ENCODE measurements at regions not wholly inside any gene's neighbourhood (a gene's known extent, or its start where the extent isn't known, plus 50 kb on each side); places are given as distances from the start of the nearest gene placed in this dataset.

DNA sequence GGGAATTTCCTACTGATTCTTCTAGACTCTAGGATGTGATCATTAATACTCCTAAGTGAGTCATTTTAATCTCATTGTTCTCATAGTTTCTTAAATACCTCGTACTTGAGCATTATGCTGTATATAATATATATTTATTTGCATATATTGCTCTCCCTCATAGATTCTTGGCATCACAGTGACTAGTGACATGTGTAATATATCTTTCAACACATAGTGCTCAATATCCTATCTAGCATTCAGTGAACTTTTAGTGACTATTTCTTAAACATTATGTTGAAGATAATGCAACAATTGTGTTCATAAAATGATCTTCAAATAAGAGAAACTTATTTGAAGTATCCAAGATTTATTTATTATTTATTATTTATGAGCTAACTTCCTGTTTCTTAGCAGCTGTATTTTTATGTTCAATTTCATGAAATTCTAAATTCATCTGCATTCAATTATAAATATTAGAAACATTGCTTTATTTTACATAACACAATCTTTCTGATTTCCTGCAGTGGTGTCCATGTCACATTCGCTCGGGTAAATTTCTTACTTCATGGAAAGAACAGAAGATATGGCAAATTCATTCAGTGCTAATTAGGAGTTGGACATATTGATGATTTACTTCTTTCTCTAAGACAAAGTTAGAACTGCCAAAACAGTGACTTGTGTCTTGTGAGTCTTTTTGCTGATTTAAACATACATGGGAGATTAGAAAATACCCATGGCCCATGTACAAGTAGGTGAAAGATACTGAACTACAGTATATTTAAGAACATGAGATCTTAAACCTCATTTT, 1095.5 kb upstream of the IGFBP7 start:
- DNase-seq (ENCODE audit: low read depth), result no peak

DNA sequence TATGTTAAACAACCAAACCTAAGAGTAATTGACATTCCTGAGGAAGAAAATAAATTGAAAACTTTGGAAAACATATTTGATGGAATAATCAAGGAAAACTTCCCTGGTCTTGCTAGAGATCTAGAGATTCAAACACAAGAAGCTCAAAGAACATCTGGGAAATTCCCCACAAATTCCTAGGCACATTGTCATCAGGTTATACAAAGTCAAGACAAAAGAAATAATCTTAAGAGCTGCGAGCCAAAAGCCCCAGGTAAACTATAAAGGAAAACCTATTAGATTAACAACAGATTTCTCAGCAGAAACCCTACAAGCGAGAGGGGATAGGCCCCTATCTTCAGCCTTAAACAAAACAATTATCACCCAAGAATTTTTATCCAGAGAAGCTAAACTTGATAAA, 1082.0 kb upstream of the IGFBP7 start:
- DNase-seq (ENCODE audit: low read depth), result no peak

DNA sequence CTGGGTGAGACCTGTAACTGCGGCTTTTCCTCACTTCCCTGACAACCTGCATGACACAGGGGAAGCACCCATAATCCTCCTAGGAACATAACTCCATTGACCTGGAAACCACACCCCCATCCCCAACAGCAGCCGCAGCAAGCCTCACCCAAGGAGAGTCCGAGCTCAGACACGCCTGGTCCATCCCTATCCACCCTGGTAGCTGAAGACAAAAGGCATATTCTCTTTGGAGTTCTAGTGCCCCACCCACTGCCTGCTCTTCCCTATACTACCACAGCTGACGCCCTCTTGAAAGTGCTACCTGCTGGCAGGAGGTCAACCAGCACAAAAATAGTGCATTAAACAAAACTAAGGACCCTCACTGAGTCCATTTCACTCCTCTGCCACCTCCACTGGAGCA, 1080.9 kb upstream of the IGFBP7 start:
- DNase-seq (ENCODE audit: low read depth), result no peak

DNA sequence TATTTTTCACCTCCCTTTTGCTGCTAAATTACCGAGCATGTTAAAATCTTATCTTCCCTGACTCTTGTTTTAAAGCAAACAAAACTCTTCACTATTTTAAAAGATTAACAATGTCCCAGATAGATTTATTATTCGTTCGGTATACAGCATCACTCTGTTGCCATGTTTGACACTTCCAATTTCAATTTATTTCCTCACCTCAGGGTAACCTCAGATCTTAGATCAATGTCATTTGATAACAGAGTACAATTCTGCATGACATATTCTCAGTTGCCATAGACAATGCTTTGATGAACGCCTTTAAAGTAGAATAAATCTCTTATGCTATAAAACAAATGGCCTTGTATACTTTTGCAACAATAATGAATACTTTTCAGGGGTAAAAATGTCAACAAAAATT, 1078.1 kb upstream of the IGFBP7 start:
- no peak for DNase-seq (ENCODE audit: low read depth)

DNA sequence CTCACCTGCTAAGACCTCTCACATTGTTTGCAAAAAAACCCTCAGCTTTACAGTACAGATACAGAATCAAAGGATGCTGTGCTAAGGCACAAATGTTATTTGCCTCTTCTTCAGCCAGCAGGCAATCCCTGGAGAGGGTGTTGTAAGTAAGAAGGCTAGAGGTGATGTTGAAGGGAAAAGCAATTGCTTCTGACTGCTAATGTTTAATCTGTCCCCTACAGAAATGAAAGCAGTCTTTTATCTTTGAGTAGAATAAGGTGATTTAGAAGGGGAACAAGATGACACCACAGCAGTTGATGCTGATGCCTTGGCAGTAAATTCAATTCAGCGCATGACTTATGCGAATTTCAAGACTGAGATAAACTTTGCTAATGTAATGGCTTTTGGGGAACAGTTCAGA, 1064.8 kb upstream of the IGFBP7 start:
- no peak for DNase-seq (ENCODE audit: low read depth)

DNA sequence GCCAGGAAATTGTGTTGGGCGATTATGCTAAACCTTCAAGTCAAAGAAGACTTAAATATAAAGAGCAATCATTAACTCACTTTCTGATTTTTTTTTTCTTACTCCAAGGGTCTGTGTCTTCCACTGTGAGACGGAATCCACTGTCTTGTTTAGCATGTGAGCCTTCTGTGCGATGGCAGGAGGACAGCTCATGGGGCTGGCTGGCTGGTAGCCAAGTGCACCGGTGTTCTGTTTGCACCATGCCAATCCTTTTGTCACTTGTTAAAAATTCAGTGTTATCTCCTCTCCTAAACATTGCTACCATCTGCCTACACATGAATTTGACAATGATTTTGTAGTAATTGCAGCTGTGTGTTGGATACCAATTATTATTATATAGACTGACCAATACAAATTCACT, 1056.3 kb upstream of the IGFBP7 start:
- DNase-seq (ENCODE audit: low read depth), result no peak

DNA sequence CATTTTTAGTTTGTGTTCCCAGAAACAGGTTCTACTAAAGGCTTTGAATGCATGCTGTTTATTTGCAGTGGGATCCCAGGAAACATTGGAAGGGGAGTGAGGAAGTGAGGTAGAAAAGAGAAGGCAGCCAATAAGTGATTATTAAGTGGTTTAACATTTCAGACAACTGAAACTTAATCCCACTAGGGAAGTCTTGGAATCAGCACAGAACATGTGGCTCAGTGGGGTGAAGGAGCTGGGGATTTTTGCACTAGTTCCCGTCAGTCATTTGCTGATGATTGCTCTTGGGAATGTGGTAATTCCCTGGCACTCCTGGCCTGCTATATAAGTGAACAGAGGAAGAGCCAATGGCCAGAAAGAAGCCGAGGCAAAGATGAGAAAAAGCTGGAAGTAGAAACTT, 1053.0 kb upstream of the IGFBP7 start:
- no peak for DNase-seq (ENCODE audit: low read depth)

DNA sequence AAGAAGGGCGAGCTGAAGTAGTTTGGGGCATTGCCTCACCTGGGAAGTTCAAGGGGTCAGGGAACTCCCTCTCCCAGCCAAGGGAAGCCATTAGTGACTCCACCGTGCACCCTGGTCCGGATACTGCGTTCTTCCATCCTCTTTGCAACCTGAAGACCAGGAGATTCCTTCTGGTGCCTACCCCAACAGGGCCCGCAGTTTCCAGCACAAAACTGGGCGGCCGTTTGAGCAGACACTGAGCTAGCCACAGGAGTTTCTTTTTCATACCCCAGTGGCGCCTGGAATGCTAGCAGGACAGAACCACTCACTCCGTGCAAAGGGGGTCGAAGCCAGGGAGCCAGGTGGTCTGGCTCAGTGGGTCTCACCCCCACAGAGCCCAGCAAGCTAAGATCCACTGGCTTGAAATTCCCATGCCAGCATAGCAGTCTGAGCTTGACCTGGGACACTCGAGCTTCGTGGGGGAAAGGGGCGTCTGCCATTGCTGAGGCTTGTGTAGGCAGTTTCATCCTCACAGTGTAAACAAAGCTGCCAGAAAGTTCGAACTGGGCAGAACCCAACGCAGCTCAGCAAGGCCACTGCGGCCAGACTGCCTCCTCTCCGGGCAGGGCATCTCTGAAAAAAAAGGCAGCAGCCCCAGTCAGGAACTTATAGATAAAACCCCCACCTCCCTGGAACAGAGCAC, 1039.4 kb upstream of the IGFBP7 start:
- no peak for DNase-seq (ENCODE audit: low read depth)

DNA sequence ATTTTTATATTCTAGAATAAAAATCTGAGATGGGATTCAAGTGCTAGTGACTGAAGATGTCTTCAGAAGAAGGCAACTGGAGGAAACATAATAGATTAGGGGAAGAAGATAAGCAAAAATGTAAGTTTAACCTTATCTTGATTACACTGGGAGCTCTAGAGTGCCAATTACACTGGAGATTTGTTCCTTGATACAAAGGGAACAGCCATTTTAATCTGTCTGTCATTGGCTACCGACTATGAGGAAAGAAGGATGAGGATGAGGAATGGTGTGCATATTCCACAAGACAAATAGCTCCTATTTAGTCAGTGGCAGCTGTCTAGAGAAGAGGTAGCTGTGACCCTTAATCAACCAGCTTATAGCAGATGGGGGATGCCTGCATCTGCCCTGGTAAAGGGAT, 1034.5 kb upstream of the IGFBP7 start:
- no peak for DNase-seq (ENCODE audit: low read depth)

DNA sequence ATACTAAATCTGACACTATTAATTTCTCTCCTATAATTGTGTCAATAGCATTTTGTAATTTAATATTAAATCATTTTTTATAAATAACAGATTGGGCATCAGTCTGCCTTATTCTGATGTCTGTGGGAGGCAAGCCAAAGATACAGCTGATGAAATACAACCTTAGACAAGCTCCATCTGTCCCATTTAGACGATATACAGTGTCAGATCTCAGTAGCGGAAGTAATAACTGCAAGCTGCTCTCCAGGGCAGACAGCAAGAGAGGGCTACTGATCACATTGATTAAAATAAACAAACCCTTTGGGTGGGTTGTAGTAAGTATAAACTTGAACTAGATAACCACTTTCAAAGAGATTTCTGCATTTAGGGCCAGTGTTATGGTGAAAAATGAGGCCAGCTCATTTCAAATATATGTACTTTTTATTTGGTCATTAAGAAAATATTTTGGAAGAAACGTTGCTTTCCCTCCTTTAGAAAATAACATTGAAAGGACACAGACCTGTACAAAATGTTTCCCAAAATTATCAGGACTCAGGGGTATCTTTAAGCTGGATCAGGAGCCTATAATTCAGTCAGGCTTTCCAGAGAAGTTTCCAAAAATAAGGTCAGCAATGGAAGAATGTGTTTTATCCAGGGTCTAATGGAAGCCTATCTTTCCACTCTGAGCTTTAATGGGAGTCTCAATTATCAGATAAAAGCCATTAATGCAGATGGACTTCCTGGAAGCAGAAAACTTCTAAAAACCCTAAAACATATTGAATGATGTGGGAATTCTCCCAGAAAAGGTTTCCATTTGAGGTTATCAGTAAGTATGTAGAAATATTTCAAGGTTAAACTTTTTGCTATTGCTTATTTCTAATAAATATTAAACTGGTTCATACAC, 1028.8 kb upstream of the IGFBP7 start:
- no peak for DNase-seq (ENCODE audit: low read depth)

DNA sequence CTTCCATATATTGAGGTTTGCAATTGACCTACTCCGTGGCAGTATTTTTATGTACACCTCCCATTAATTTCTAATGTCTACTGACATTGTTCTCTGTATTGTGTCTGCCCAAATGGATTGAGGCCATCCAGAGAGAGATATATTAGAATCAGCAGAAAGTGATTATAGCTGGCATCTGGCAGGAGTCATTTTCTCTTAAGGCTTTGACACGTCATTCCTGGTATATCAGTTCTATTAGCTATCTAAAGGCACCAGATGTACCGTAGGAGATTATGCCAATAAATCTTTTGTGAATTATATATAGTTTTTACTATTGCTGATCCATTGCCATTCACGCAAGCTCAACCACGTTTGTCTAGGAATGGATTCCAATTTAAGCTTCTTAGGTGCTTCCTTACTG, 1026.4 kb upstream of the IGFBP7 start:
- no peak for DNase-seq (ENCODE audit: low read depth)

DNA sequence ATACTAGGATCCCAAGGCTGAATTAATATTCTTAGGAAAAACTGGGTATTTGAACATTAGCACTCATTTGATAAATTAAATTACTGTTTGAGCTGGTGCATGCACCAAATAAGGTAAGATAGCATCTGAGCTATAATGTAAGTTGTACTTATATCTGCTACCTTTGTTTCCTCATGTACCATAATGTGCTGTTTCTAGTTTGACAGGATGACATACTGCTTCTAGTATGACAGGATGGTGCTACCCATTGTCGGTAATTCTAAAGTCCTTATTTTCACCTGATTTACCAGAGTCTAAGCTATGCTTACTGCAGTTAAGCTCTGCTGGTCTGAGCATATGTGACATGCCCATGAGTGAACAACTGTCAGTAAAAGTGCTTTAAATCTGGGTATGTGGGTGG, 1017.5 kb upstream of the IGFBP7 start:
- no peak for DNase-seq (ENCODE audit: low read depth)

DNA sequence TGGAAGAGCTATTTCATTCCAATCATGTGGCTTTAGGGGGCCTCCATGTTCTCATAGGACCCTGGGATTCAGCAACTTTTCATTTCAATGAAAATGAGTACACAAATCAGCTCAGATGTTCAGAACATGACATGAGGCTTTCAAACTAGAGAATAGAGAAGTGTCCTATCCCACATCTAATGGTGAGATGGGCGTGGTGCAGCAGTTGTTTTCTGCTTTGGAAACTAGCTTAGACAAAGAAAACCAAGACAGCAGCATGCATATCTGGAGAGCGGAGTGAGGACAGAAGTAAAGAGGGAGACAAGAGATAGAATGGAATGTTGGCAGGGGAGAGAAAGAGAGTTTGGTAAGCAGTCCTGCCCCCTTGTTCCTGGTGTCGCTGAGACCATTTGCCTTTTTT, 1009.1 kb upstream of the IGFBP7 start:
- no peak for DNase-seq (ENCODE audit: low read depth)

DNA sequence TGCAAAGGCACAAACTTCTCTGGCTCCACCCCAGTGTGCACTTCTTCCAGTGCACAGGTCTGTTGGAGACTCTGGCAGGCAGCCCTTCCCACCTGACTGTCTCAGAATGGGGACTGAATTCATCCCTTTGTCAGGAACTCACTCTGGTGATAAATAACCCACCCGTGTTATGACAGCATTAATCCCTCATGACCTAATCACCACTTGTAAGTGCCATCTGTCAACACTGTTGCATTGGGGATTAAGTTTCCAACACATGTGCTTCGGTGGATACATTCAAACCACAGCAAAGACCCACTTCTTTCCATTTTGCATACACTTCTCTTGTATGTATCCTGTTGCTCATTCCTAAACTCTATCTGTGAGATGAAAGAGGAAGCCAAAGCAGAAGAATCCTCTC, 1002.9 kb upstream of the IGFBP7 start:
- no peak for DNase-seq (ENCODE audit: low read depth)

DNA sequence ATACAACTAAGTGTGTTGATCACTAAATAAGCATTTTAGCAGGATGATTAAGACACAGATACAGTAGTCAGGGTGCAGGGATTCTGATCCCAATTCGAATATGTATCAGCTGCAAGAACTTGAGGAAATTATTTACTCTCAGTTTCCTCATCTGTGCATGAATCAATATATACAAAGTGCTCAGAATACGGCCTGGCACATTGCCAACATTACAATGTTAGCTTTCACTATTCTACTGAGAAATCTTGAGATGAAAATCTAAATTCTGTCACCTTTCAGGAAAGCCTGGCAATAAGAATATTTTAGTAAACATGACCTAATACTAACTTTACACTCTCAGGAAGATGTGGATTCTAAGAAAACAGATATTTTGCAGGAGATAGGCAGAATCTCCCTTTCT, 1001.6 kb upstream of the IGFBP7 start:
- no peak for DNase-seq (ENCODE audit: low read depth)

DNA sequence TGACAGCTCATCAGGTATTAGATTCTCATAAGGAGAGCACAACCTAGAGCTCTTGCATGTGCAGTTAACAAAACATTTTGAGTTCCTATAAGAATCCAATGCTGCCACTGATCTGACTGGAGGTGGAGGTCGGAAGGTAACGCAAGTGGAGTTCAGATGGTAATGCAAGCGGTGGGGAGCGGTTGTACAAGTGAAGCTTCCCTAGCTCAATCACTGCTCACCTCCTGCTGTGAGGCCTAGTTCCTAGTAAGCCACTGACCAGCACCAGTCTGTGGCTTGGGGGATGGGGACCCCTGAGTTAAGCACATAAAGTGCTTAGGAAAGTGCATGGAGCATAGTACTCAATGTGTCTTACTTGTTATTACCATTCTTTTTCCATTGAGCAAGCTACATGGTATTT, 983.2 kb upstream of the IGFBP7 start:
- no peak for DNase-seq (ENCODE audit: low read depth)

DNA sequence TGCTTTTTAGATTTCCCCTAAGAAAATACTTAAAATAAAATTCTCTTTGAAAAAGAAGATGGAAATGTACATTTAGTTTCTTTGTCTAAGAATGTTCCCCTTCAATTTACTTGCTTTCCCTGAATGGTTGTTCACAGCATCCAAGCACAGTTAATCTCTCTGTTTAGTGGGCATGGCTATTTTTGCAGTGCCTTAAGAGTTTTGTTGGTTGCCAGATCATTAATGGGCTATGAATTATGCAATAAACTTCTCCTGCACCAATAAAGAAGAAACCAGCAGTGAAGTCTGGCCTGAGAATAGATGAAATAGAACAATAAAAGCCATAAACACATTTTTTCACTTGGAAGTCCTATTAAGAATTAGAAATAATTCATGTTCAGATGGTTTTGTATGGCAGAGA, 980.4 kb upstream of the IGFBP7 start:
- no peak for DNase-seq (ENCODE audit: low read depth)

DNA sequence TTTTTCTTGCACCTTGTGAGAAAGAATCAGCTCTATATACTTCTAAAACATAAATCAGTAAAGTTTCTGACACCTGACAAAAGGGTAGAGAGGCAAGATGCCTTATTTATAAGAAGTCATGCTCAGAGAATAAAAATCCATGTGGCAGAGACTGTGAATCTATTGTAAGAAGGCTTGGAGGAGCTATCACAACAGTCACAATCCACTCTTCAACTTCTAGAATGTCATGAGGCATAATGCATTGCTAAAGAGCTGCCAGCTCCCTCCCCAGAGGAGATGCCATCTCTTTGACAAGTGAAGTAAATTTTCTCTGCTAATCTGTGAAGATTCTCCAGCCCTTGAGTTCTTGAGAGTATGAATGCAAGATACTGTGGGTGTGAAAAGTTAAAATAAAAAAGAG, 971.2 kb upstream of the IGFBP7 start:
- DNase-seq (ENCODE audit: low read depth), result no peak

DNA sequence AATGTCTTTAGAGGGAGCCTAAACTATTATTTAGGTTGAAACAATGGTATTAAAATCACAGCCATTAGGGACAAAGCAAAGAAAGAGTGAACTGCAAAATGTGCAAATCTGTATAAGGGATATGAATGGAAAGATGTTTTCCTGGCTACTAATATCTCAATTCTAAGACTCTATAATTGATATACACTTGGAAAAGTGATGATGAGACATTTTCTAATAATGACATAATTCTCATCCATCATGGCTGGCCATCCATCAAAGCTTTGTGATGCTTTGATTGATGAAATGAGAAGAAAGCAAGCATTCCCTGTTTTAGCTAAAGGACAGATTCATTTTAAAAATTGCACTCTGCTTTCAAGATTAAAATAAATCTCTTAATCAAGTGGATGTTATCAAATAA, 965.5 kb upstream of the IGFBP7 start:
- DNase-seq (ENCODE audit: low read depth), result no peak

DNA sequence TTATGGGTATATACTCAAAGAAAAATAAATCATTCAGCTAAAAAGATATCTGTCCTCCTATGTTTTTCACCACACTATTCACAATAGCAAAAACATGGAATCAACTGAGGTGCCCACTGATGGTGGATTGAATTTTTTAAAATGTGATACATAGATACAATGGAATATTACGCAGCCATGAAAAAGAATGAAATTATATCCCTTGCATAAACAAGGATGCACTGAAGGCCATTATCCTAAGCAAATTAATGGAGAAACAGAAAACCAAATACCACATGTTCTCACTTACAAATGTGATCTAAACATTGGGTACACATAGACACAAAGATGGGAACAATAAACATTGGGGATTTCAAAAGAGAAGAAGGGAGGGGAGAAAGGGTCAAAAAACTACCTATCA, 964.2 kb upstream of the IGFBP7 start:
- DNase-seq (ENCODE audit: low read depth), result no peak

DNA sequence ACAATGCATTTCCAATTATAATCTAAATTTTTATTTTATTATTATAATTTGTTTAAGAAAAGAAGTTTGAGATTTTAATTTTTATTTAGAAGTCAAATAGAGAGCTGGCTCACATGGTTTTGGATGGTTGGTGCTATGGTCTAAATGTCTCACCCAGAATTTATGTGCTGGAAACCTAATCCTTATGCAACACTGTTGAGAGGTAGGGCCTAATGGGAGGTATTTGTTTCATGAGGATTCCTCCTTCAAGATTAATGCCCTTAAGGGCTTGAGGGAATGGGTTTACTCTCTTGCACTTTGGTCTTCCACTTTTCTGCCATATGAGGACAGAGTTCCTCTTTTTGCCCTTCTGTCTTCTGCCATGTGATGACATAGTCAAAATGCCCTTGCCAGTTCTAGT, 960.5 kb upstream of the IGFBP7 start:
- no peak for DNase-seq (ENCODE audit: low read depth)

DNA sequence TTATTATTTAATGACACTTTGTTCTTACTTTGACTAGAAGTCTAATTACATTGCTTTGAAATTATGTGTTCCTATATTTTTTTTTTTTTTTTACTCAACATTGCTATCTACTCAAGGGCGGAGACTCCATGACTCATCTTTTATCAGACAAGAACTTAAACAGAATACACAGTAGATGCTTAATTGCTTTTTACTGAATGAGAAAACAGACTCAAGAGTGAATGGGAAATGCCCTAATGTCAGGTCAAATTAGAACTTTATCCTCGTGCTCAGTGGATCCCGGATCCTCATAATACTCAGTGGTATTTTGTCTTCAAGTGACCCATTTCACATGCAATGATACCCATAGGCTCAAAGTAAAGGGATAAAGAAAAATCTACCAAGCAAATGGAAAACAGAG, 954.5 kb upstream of the IGFBP7 start:
- no peak for DNase-seq (ENCODE audit: low read depth)

Data from iris pigment epithelial cell (primary cell).